ENCODE measurements at regions not wholly inside any gene's neighbourhood (a gene's known extent, or its start where the extent isn't known, plus 50 kb on each side); places are given as distances from the start of the nearest gene placed in this dataset.

DNA sequence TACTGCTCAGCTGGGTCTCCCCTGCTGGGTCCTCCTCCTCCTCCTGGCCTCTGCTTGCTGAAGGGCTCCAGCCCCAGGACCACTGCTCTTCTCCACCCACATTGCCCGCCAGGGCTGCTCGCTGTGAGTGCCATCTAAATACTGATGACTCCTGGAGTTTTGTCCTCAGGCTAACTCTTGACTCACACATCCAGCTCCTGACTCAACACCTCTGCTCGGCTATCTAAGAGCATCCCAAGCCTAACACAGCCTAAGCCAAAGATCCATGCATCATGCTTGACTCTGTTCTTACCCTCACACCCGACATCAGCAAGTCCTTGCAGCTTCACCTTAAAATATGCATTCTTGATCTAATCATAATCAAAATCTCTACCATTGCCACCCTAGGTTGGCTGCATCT lies 260.2 kb downstream of the KLF13 start:
- TF ChIP-seq EZH2 (IDR thresholded peaks at IDR 0.05; ENCODE audit: borderline replicate concordance, insufficient read depth, low read depth, low read length, poor library complexity, severe bottlenecking): no peak
- TF ChIP-seq, protein P1, sequence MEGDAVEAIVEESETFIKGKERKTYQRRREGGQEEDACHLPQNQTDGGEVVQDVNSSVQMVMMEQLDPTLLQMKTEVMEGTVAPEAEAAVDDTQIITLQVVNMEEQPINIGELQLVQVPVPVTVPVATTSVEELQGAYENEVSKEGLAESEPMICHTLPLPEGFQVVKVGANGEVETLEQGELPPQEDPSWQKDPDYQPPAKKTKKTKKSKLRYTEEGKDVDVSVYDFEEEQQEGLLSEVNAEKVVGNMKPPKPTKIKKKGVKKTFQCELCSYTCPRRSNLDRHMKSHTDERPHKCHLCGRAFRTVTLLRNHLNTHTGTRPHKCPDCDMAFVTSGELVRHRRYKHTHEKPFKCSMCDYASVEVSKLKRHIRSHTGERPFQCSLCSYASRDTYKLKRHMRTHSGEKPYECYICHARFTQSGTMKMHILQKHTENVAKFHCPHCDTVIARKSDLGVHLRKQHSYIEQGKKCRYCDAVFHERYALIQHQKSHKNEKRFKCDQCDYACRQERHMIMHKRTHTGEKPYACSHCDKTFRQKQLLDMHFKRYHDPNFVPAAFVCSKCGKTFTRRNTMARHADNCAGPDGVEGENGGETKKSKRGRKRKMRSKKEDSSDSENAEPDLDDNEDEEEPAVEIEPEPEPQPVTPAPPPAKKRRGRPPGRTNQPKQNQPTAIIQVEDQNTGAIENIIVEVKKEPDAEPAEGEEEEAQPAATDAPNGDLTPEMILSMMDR (IDR thresholded peaks at IDR 0.05): no peak

Data from B cell (primary cell).